Loucy (cell line): ENCODE measurements at regions not wholly inside any gene's neighbourhood (a gene's known extent, or its start where the extent isn't known, plus 50 kb on each side); places are given as distances from the start of the nearest gene placed in this dataset.

ENCODE experiments used
- H2AFZ ChIP-seq: fragments of 200-600 bp; sonication (generic); 2 replicates; pipeline ENCODE4 v1.6.0; 2016; ENCODE audit warnings: antibody characterized with exemption, mild to moderate bottlenecking, low read length, moderate library complexity
- H3F3A ChIP-seq: fragments of 200-600 bp; 2 replicates; pipeline ENCODE4 v1.6.0; 2016; ENCODE audit warnings: antibody characterized with exemption, low read depth, mild to moderate bottlenecking
- H3K27me3 ChIP-seq: fragments of 200-600 bp; sonication (generic); 2 replicates; pipeline ENCODE4 v1.6.1; 2014; ENCODE audit warnings: low read length, mild to moderate bottlenecking; ENCODE audit not compliant: insufficient read depth, poor library complexity, severe bottlenecking
- H3K36me3 ChIP-seq: fragments of 200-600 bp; sonication (generic); 2 replicates; pipeline ENCODE4 v1.6.1; 2016; ENCODE audit warnings: low read length; ENCODE audit not compliant: insufficient read depth
- H3K4me1 ChIP-seq: fragments of 200-600 bp; sonication (generic); 2 replicates; pipeline ENCODE4 v1.5.1; 2014; ENCODE audit warnings: low read length, mild to moderate bottlenecking; ENCODE audit not compliant: insufficient read depth, poor library complexity, severe bottlenecking
- H3K4me2 ChIP-seq: fragments of 200-600 bp; sonication (generic); 2 replicates; pipeline ENCODE4 v1.6.0; 2014; ENCODE audit warnings: antibody characterized with exemption, low read length, low read depth, mild to moderate bottlenecking; ENCODE audit not compliant: poor library complexity, severe bottlenecking
- H3K4me3 ChIP-seq: fragments of 200-600 bp; sonication (generic); 2 replicates; pipeline ENCODE4 v1.5.1; 2014; ENCODE audit warnings: low read length, mild to moderate bottlenecking, mixed read lengths; ENCODE audit not compliant: poor library complexity, severe bottlenecking
- H3K79me2 ChIP-seq: fragments of 200-600 bp; sonication (generic); 2 replicates; pipeline ENCODE4 v1.6.1; 2014; ENCODE audit warnings: low read length; ENCODE audit not compliant: insufficient read depth
- H3K9ac ChIP-seq: fragments of 200-600 bp; sonication (generic); 2 replicates; pipeline ENCODE4 v1.6.0; 2014; ENCODE audit warnings: mild to moderate bottlenecking, low read depth, low read length, moderate library complexity; ENCODE audit not compliant: poor library complexity, severe bottlenecking
- H3K9me2 ChIP-seq: fragments of 200-600 bp; sonication (generic); replicated peaks from 2 replicates; pipeline ENCODE4 v1.6.1; 2016; ENCODE audit warnings: low read depth, low read length, mixed read lengths
- H3K9me3 ChIP-seq: fragments of 200-600 bp; sonication (generic); 2 replicates; pipeline ENCODE4 v1.6.1; 2014; ENCODE audit warnings: mild to moderate bottlenecking, antibody characterized with exemption, low read length, low read depth; ENCODE audit not compliant: insufficient read depth
- H4K20me1 ChIP-seq: fragments of 200-600 bp; sonication (generic); 2 replicates; pipeline ENCODE4 v1.6.0; 2014; ENCODE audit warnings: antibody characterized with exemption, low read length, mild to moderate bottlenecking; ENCODE audit not compliant: insufficient read depth, poor library complexity, severe bottlenecking
- CTCF ChIP-seq: fragments of 200-600 bp; sonication (generic); conservative IDR thresholded peaks from 2 replicates; pipeline ENCODE4 v1.5.1; 2014; ENCODE audit warnings: mild to moderate bottlenecking, antibody characterized with exemption, low read length
- EZH2phosphoT487 ChIP-seq: fragments of 200-600 bp; IDR thresholded peaks from 2 replicates; pipeline ENCODE4 v1.6.1; 2018; ENCODE audit warnings: antibody characterized with exemption, mild to moderate bottlenecking, moderate library complexity, borderline replicate concordance

GRCh38 chr3:3635109-3635508 is 164.1 kb upstream of the LRRN1 start:
- H3K9me3 ChIP-seq: no peaks in the 10 kb centered on the region
- no peaks in the 10 kb centered on the region for H3K4me1 ChIP-seq
- no peaks in the 10 kb centered on the region for H4K20me1 ChIP-seq
- no peak for TF ChIP-seq CTCF
- no peak for TF ChIP-seq EZH2phosphoT487
- no peak overlapping the region for H2AFZ ChIP-seq
- H3K4me2 ChIP-seq: no peak overlapping the region
- H3K36me3 ChIP-seq: no peaks in the 10 kb centered on the region
- no peaks in the 10 kb centered on the region for H3K9me2 ChIP-seq
- no peaks in the 10 kb centered on the region for H3K79me2 ChIP-seq
- no peaks in the 10 kb centered on the region for H3F3A ChIP-seq
- no peak overlapping the region for H3K9ac ChIP-seq
- no peak overlapping the region for H3K4me3 ChIP-seq
- no peaks in the 10 kb centered on the region for H3K27me3 ChIP-seq

- Histone ChIP-seq H2AFZ (no peak overlapping the region), H3K9ac (no peak overlapping the region), H3K79me2 (no peaks in the 10 kb centered on the region), H4K20me1 (no peaks in the 10 kb centered on the region), H3K9me2 (no peaks in the 10 kb centered on the region), H3K4me1 (no peaks in the 10 kb centered on the region), H3F3A (no peaks in the 10 kb centered on the region), H3K4me3 (no peak overlapping the region), H3K36me3 (no peaks in the 10 kb centered on the region), H3K4me2 (no peak overlapping the region), H3K27me3 (no peaks in the 10 kb centered on the region), H3K9me3 (no peaks in the 10 kb centered on the region)
- TF ChIP-seq CTCF: no peak
- no peak for TF ChIP-seq EZH2phosphoT487
These were observed 164.9 kb upstream of the LRRN1 start for GRCh38 chr3:3634326-3634725.

- no peak overlapping the region for H3K4me2 ChIP-seq
- no peak overlapping the region for H2AFZ ChIP-seq
- H4K20me1 ChIP-seq: no peaks in the 10 kb centered on the region
- TF ChIP-seq EZH2phosphoT487 (no peak), CTCF (no peak)
- H3K9me3 ChIP-seq: no peaks in the 10 kb centered on the region
- H3K9ac ChIP-seq: no peak overlapping the region
- no peaks in the 10 kb centered on the region for H3K9me2 ChIP-seq
- H3K36me3 ChIP-seq: no peaks in the 10 kb centered on the region
- no peaks in the 10 kb centered on the region for H3F3A ChIP-seq
- no peaks in the 10 kb centered on the region for H3K4me1 ChIP-seq
- H3K27me3 ChIP-seq: no peaks in the 10 kb centered on the region
- no peaks in the 10 kb centered on the region for H3K79me2 ChIP-seq
- no peak overlapping the region for H3K4me3 ChIP-seq
These were observed 165.5 kb upstream of the LRRN1 start for GRCh38 chr3:3633761-3634160.
